NCI-H510A treated with DMSO at 0.1 percent for 48 hours (cell line): ENCODE measurements at regions not wholly inside any gene's neighbourhood (a gene's known extent, or its start where the extent isn't known, plus 50 kb on each side); places are given as distances from the start of the nearest gene placed in this dataset.
"Not testable (repeated sequence)": the region's sequence is repeated elsewhere in the genome, so short reads cannot be mapped to it uniquely, and the experiment has no call there.

ENCODE experiments used
- DNase-seq: peaks from one replicate; lab custom pipeline; 2025; lab: John Stamatoyannopoulos, UW

DNA sequence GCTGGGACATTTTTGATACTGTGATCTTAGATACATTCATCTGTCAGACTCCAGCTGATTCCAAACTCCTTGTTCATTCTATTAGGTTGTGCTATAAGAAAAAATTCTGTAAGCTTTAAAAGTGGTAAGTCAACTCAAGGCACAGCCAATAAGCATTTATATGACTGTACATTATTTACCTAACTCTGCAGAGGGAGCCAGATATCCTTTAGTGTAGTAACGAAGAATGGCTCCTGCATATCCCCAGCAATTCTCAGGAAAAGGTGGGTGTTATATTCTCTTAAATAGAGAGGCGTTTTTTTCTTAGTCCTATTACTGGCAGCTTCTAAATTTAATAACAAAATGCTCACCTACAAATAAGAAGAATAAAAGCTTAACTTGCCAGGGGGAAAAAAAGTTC lies 374.3 kb upstream of the GOT2 start:
- no peak for DNase-seq

DNA sequence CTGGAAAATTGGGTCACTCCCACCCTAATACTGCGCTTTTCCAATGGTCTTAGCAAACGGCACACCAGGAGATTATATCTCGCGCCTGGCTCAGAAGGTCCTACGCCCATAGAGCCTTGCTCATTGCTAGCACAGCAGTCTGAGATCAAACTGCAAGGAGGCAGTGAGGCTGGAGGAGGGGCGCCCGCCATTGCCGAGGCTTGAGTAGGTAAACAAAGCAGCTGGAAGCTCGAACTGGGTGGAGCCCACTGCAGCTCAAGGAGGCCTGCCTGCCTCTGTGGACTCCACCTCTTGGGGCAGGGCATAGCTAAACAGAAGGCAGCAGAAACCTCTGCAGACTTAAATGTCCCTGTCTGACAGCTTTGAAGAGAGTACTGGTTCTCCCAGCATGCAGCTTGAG lies 362.6 kb upstream of the GOT2 start:
- not testable (repeated sequence) for DNase-seq

DNA sequence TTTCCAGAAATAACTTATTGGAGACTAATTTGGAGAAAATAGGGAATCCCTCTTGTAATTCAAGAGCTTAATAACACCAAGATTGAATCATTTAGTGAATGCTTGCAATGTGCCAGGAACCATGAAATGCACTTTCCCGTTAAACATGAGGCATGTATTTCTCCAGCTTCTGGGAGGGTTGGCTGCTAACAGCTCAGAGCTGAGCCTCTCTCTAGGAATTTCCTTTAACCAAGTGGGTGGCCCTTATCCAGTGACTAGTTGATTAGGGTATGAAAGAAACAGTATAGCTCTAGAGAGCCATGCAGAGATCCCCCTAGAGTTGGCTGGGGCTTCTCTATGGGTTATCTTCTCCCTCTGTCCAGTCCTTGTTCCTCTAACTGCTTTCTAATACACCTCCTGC lies 356.4 kb upstream of the GOT2 start:
- DNase-seq: no peak

DNA sequence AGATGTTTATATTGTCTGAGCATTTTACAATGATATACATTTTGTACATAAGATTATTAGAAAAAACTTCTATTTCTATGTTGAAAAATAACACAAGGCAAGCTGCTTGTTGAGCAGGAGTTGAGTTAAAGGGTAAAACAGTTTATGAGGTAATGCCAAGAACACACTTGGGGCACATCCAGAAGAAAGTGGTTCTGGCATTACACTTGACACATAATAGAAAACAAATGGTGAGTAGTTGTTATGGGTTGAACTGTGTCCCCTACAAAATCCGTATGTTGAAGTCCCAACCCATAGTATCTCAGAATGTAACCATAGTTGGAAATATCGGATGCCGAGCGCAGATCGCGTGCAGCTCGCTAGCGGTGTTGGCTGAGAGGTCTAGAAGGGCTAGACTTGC lies 354.3 kb upstream of the GOT2 start:
- no peak for DNase-seq

DNA sequence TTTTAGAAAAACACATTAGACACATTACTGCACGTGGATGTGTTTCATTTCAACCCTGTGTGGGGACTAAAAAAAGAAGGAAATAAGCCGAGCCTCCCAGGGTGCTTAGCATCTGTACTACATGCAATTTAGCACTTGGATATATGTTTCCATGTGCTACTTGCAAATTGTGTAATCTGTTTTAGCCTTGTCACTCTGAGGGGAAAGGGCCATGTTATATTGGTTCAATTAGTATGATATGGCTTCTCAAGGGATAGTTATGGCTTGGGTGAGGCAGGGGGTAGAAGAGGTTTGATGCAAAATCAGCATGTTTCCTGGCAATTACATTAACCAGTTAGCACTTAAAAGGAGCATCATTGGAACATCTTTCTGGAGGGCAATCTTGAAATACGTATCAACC lies 353.5 kb upstream of the GOT2 start:
- DNase-seq: no peak

DNA sequence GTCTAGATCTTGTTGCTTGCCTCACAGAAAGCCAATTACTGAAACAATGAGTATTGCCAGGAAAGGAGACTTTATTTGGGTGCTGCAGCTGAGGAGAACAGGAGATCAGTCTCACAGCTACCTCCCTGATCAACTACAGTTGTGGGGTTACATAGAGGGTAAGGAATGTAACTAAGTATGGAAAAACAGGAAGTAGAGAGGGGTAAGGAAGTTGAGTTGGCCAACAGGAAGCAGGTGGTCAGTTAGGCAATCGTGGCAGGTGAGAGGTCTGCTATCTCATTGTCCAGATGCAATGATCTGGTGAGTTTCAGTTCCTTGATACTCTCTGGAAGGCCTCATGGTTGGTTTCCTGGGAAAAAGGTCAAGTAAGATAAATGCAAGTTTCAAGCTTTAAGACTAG lies 333.1 kb upstream of the GOT2 start:
- DNase-seq: peak; percentile 9

DNA sequence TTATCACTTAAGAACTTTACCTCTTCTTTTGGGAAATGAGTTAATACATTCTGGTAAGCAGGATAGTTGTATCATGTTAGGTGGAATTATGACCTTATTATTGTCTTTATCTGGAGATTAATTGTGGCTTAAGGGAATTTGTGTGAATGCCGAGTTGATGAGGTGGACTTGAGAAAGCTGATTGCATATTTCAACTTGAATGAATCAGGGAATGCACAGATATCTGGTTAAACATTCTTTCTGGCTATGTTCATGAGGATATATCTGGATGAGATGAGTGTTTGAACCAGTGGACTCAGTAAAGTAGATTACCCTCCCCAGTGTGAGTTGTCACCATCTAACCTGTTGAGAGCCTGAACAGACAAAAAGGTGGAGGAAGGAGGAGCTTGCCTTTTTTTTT lies 326.1 kb upstream of the GOT2 start:
- DNase-seq: no peak

DNA sequence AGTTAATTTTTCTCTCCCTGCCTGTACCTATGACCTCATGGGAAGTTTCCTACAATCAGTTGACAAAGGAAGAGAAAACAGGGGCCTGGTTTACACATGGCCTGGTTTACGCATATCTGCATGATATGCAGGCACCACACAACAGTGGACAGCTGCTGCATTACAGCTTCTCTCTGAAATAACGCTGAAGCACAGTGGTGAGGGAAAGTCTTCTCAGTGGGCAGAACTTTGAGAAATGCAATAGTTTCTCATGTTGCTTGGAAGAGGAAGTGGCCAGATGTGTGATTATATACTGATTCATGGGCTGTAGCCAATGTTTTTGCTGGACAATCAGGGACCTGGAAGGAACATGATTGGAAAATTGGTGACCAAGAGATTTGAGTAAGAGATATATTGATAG lies 324.1 kb upstream of the GOT2 start:
- no peak for DNase-seq

DNA sequence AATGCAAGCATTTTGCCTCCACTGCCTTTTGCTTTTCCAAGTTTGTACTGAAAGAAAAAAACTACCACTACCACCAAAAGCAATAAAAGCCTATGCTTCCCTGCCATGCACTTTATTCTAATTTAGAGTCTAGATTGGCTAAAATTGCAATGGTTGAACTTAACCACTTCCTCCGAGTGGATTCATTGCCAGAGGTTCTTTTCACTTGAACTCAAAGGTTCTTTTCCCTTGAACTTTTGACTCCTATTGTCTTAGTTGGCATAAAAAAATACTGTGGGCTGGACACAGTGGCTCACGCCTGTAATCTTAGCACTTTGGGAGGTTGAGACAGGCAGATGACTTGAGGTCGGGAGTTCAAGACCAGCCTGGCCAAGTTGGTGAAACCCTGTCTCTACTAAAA lies 319.8 kb upstream of the GOT2 start:
- no peak for DNase-seq

DNA sequence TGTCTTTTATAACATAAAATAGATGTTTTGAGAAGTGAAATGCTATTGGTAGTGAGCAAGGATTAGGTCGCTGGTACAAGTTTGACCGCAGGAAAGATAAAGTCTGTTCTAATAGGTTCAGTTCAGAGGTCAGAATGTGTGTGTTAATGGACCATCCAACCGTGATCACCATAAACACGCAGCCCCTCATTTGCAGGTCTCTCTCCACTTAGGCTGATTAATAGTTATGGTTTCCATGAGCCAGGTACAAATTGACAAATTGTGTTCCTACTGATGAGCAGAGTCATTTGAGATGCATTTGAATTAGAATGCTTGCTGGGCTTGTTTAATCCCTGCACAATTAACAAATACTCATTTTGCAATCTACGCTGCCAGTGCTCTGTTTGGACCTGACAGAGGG lies 318.1 kb upstream of the GOT2 start:
- DNase-seq: no peak

DNA sequence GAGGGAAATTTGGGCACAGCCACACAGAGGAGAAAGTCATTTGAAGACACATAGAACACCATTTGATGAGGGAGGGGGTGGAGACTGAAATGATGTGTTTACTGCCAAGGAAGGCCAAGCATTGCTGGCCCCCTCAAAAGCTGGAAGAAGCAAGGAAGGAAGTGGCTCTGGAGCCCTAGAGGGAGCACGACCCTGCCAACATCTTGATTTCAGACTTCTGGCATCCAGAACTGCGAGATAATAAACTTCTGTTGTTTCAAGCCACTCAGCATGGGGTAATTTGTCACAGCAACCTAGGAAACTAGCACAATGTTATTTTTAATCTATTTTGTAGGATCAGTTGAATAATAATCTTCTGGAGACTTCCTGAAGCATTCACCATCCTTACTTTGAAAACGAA lies 314.8 kb upstream of the GOT2 start:
- DNase-seq: no peak

DNA sequence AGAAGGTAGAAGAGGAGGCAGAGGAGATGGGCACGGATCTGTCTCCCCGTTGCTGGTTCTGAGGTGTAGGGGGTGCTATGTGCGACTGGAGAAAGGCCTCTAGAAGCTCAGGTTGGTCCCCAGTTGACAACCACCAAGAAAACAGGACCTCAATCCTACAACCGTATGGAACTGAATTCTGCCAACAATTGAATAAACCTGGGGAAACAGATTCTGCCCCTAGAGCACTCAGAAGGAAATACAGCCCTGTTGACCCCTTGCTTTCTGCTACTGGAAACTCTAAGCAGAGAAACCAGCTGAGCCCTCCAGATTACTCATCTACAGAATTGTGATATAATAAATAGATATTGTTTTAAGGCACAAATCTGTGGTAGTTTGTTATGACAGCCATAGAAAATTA lies 313.0 kb upstream of the GOT2 start:
- no peak for DNase-seq

DNA sequence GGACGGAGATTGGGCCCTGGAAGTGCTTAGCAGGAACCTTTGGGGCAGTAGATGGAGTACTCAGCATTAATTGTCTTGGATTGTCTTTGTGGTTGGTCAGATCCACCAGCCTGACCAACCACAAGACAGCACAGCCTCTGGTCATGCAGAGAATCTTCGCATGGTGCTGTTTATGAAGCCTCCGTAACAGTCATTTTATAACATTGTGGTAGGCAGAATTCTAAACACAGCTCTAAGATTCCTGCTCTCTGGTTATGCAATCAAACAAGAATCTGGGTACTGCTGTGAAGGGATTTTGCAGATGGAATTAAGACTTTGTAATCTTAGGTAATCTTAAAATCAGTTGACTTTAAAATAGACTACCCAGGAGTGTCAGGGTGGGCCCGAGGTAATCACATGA lies 312.2 kb upstream of the GOT2 start:
- DNase-seq: no peak

DNA sequence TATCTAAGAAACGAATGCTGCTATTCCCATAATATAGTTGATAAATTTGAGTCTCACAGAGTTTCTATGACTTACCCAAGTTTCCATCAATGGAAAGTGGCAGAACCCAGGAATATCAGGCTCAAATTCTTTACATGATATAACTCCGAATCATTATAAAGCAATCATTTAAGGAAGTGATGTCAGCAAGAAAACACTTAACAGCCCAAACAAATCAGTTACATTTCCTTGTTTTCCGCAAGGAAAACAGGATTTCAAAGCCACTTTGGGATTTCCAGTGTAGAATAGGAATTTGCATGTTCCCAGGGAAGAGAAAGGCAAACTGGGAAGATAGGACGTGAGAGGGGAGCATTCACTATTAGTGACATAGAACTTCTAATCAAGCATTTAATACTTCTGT lies 311.4 kb upstream of the GOT2 start:
- DNase-seq: no peak

DNA sequence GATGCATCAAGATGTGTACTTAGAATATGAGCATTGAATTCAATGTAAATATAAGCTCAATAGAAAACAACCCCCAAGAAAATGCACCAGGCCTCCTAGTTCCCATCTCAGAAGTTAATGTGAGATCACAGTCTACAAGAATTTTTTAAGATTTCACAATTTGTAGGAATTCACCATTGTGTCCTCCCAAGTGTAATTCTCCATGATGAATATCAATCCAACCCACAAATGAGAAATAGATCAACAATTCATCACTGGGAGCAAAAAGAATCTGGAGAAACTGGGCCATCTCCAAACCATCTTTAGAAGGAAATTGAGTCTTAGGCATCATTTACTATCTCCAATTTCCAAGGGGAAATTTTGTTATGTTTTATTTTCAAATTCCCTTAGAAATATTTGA lies 310.5 kb upstream of the GOT2 start:
- no peak for DNase-seq

DNA sequence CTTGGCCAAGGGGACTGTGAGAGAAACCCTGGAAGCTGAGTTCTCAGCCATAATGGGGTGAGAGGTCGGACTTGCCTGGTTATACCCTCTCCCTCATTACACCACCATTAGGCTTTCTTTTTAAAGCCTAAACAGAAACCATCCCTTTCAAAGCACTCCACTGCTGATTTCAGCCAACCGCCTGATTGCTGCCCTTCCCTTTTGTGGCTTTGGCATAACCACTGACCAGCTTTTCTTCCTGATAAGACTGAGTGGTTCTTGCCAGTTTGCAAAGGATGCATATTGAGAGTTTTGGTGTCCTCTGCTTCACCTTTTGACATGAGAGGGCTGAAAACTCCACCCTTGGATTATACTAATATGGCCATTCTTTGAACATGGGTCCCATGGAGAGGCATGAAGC lies 308.2 kb upstream of the GOT2 start:
- DNase-seq: no peak

DNA sequence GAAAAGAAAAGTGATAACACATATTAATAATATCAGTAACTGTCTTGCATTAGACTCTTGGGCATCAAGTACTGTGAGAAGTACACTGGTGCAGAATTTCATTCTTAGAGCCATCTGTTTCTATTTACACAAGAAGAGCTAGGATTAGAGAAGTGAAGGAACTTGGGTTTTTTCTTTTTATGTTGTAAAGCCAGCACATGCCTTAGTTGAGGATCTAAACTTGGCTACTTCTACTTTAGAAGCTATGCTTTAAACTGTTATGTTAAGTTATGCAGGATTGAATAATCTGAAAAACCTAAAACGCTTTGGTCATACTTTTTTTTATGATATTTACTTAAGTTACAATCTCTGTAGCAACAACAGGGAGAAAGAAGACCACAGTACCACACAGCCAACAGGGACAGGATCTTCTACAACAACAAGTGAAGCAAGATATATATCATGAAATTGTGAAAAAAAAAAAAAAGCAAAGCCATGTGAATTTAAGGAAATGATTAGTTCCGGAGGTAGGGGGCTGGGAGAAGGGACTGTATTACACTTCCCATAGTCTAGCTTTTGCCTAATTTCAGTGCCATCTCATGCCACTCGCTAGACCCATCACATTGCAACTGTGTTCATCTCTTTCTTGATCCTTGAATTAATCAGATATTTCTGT lies 305.1 kb upstream of the GOT2 start:
- no peak for DNase-seq

DNA sequence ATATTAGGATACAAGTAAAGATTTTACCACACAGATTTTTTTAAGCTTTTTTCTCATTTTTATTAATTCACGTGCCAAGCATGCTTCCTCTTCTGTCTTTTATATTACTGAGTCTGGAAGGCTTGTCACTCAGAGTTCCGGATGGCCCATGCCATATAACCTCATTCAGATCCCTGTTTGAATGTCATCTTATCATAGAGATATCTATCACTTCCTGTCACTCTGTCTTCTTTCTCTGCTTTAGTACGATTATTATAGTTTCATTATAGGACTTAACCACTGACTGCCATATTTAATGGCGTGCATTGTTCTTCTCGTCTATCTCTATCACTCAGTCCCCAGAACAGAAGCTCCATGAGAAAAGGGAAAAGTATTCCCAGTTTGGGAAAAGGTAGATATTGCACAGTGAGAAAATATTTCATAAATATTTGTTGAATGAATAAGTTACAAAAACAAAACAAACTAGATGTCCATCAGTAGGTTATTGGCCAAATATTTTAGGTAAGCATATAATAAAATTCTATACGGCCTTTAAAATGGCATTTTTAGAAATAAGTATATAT lies 296.9 kb upstream of the GOT2 start:
- DNase-seq: no peak

DNA sequence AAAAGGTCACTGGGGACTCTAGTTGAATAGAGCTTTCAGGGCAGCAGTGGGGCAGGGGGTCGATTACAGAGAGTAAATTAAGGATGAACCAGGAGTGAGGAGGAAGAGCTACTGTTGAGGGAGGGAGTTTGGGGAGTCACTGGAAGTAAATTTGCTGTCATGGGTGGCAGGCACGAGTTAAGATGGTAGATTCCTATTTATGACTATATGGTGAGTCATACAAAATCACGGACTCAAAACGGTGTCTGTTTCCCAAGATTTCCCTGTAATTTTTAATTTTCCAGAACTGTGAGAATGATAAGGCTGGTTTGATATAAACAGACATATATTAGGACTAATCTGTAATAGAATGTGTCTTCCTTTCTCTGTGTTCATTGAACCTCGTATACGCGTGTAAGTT lies 287.6 kb upstream of the GOT2 start:
- DNase-seq: no peak

DNA sequence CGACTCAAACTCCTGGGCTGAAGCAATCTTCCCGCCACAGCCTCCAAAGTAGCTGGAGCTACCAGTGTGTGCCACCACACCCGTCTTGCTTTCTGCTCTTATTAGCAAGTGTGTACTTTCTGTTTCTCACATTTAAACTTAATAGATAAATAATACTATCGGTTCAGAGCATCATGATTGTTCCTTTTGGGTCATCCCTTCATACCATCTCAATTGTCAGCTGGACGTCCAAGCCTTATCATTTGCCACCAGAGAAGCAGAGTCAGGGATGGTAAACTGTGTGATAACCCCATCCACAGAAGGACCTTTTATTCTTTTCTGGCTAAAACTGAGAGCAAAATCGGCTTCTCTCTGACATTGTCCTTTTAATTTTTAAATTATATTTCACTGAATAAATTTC lies 279.8 kb upstream of the GOT2 start:
- no peak for DNase-seq

DNA sequence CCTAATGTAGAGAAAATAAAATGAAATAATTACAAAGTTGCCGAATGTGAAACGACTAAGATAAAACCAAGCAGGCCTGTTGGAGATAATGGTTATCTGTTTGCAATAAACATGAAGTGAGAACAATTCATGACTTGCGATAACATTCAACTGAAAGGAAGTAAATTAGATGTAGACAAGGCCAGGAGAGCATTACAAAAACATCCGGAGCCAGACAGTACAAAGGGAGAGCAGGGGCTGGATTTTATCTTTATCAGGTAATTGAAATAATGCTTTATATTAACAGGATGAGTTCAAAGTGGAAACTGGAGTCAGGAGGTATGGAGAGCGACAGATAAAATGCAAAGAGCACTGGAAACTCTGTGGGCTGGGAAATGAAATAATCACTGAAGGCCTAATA lies 265.6 kb upstream of the GOT2 start:
- DNase-seq: no peak

DNA sequence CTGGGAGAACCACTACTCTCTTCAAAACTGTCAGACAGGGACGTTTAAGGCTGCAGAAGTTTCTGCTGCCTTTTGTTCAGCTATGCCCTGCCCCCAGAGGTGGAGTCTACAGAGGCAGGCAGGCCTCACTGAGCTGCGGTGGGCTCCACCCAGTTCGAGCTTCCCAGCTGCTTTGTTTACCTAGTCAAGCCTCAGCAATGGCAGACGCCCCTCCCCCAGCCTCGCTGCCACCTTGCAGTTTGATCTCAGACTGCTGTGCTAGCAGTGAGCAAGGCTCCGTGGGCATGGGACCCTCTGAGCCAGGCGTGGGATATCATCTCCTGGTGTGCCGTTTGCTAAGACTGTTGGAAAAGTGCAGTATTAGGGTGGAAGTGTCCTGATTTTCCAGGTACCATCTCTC lies 258.6 kb upstream of the GOT2 start:
- not testable (repeated sequence) for DNase-seq

DNA sequence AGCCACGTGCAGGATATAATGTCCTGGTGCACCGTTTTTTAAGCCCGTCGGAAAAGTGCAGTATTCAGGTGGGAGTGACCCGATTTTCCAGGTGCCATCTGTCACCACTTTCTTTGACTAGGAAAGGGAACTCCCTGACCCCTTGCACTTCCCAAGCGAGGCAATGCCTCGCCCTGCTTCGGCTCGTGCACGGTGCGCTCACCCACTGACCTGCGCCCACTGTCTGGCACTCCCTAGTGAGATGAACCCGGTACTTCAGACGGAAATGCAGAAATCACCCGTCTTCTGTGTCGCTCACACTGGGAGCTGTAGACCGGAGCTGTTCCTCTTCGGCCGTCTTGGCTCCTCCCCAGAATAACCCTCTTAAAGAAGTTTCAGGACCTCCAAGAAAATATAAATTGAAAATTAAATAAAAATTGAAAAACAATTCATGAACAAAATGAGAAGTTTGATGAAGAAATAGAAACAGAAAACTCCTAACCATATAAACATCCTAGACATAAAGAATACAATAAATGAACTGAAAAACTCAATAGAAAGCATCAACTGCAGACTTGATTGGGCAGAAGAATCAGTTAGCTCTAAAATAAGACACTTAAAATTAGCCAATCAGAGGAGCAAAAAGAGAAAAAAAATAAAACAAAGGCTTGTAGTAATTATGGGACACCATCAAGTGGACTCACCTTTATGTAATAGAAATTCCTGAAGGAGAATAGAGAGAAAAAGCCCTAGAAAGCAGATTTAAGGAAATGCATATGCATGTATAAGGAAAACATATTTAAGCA lies 249.3 kb upstream of the GOT2 start:
- not testable (repeated sequence) for DNase-seq

DNA sequence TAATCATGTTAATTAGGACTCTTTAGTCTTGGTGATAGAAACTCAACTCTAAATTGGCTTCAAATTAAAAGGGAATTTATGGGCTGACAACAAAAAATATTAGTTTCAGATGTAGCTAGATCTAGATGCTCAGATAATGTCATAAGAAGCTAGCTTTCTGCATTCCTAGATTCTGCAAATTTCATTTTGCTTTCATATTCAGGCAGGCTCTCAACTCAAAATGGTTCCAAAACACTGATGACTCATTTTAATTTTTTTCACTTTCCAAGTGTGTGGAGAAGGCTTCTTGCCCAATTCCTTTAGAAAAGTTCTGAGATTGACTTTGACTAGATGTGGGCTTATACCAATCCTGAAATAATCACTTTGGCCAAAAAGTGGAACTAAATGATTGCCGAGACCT lies 236.7 kb upstream of the GOT2 start:
- DNase-seq: no peak
